ENCODE measurements at regions not wholly inside any gene's neighbourhood (a gene's known extent, or its start where the extent isn't known, plus 50 kb on each side); places are given as distances from the start of the nearest gene placed in this dataset.

- TF ChIP-seq SIN3A (IDR thresholded peaks at IDR 0.05; ENCODE audit: low read depth) (no peak), SP1 (IDR thresholded peaks at IDR 0.05; ENCODE audit: low read depth) (no peak), POLR2AphosphoS5 (IDR thresholded peaks at IDR 0.05; ENCODE audit: low read depth, low read length) (no peak), CTCF (IDR thresholded peaks at IDR 0.05 in 2 of 3, conservative IDR thresholded peaks at IDR 0.05 in 1 of 3; ENCODE audit: borderline replicate concordance in 1 of 3, insufficient read depth in 1 of 3, low read depth in 2 of 3, low read length in 2 of 3) (no peak), MAX (IDR thresholded peaks at IDR 0.05) (no peak), EZH2 (IDR thresholded peaks at IDR 0.05) (no peak)
Observed at GRCh38 chr7:53476566-53476965, 441.1 kb downstream of the POM121L12 start.

All from HCT116 (cell line).